Endothelial cell of umbilical vein (primary cell): ENCODE measurements at regions not wholly inside any gene's neighbourhood (a gene's known extent, or its start where the extent isn't known, plus 50 kb on each side); places are given as distances from the start of the nearest gene placed in this dataset.

Source experiments
- BruUV-seq: library from RNA; stranded (reverse); fragments of 400-500 nt; replicated peaks from 2 replicates; lab custom pipeline; 2021; lab: Mats Ljungman, UMichigan
- CTCF ChIA-PET: fragments of 300-600, 350-600 bp; sonication (Branson Sonifier 250); formaldehyde crosslinking; loops from one replicate; lab custom pipeline; 2021; ENCODE audit warnings: antibody characterized with exemption, inconsistent platforms; lab: Charles Lee
- POLR2A ChIA-PET: fragments of 300-600, 350-600 bp; sonication (Branson Sonifier 250); formaldehyde crosslinking; loops from one replicate; lab custom pipeline; 2021; ENCODE audit warnings: antibody characterized with exemption, inconsistent platforms; lab: Charles Lee
- DNase-seq: peaks from one replicate; pipeline ENCODE4 v3.0.0-alpha.2; 2011; ENCODE audit warnings: low read depth, low spot score
- FAIRE-seq: peaks from 2 replicates; lab custom pipeline; 2011; peaks lifted over from hg19 to GRCh38; lab: Jason Lieb, UNC
- H2AFZ ChIP-seq: 2 replicates; pipeline ENCODE4 v1.6.0; 2012; ENCODE audit warnings: low read depth, low read length, control low read depth, inconsistent platforms
- H3K27ac ChIP-seq: 2 replicates; pipeline ENCODE4 v1.5.1; 2011; ENCODE audit warnings: low read depth, mild to moderate bottlenecking, control low read depth, low read length, moderate library complexity; ENCODE audit not compliant: insufficient read depth
- H3K27me3 ChIP-seq, 2 experiments: 2 replicates each; pipeline versions ENCODE4 v1.6.0 to v1.6.1; 2011; ENCODE audit warnings: low read length in 2 of 2, mixed read lengths in 1 of 2; ENCODE audit not compliant: control insufficient read depth in 2 of 2, insufficient read depth in 2 of 2
- H3K36me3 ChIP-seq, 2 experiments: 2 replicates in 1 of 2; 3 replicates in 1 of 2; pipeline ENCODE4 v1.5.1; 2011; ENCODE audit warnings: low read length in 2 of 2, mild to moderate bottlenecking in 1 of 2, moderate library complexity in 1 of 2; ENCODE audit not compliant: control insufficient read depth in 2 of 2, insufficient read depth in 2 of 2; ENCODE audit errors: extremely low read depth in 1 of 2
- H3K4me1 ChIP-seq: 3 replicates; pipeline ENCODE4 v1.5.1; 2011; ENCODE audit warnings: mild to moderate bottlenecking, low read length; ENCODE audit not compliant: control insufficient read depth, insufficient read depth; ENCODE audit errors: extremely low read depth
- H3K4me2 ChIP-seq: 2 replicates; pipeline ENCODE4 v1.6.1; 2011; ENCODE audit warnings: low read length, control low read depth, mixed read lengths; ENCODE audit not compliant: insufficient read depth
- H3K4me3 ChIP-seq, 3 experiments: fragments of 200-600 bp in 1 of 3; sonication (generic), shearing (Covaris generic) in 1 of 3; replicated peaks in 1 of 3; 2 replicates each; pipeline ENCODE4 v1.5.1; 2011 to 2016; ENCODE audit warnings: control low read depth in 3 of 3, low read length in 3 of 3, mild to moderate bottlenecking in 2 of 3, inconsistent platforms in 1 of 3, low read depth in 1 of 3, moderate library complexity in 1 of 3; ENCODE audit not compliant: insufficient read depth in 1 of 3
- H3K79me2 ChIP-seq: 2 replicates; pipeline ENCODE4 v1.6.0; 2012; ENCODE audit warnings: low read length, inconsistent platforms; ENCODE audit not compliant: control insufficient read depth, insufficient read depth
- H3K9ac ChIP-seq: replicated peaks from 2 replicates; pipeline ENCODE3; 2011; ENCODE audit warnings: low read length, control low read depth; ENCODE audit not compliant: insufficient read depth; ENCODE audit errors: extremely low read depth
- H3K9me1 ChIP-seq: replicated peaks from 3 replicates; pipeline ENCODE4 v1.6.0; 2011; ENCODE audit warnings: mild to moderate bottlenecking, low read length; ENCODE audit not compliant: control insufficient read depth, insufficient read depth; ENCODE audit errors: extremely low read depth
- H3K9me3 ChIP-seq: replicated peaks from 2 replicates; pipeline ENCODE4 v1.5.1; 2012; ENCODE audit warnings: low read length, inconsistent platforms; ENCODE audit not compliant: control insufficient read depth, insufficient read depth
- H4K20me1 ChIP-seq: replicated peaks from 2 replicates; pipeline ENCODE3; 2011; ENCODE audit warnings: mild to moderate bottlenecking, low read length; ENCODE audit not compliant: control insufficient read depth, insufficient read depth; ENCODE audit errors: extremely low read depth
- CTCF ChIP-seq, 2 donors: IDR thresholded peaks; 1 replicate in 1 of 2; 2 replicates in 1 of 2; pipeline ENCODE4 v1.5.1; 2011; ENCODE audit warnings: low read length in 2 of 2, mild to moderate bottlenecking in 2 of 2, moderate library complexity in 2 of 2, control low read depth in 1 of 2, inconsistent platforms in 1 of 2, low read depth in 1 of 2; ENCODE audit not compliant: insufficient read depth in 1 of 2; ENCODE audit errors: extremely low read depth in 1 of 2
- EZH2 ChIP-seq: IDR thresholded peaks from 2 replicates; pipeline ENCODE4 v1.6.1; 2012; ENCODE audit warnings: borderline replicate concordance, low read depth, mild to moderate bottlenecking, moderate library complexity, low read length, inconsistent platforms; ENCODE audit not compliant: severe bottlenecking
- FOS ChIP-seq: IDR thresholded peaks from 2 replicates; pipeline ENCODE4 v1.6.1; 2011; ENCODE audit warnings: mild to moderate bottlenecking, low read length, moderate library complexity, borderline replicate concordance; ENCODE audit not compliant: insufficient read depth
- GATA2 ChIP-seq: IDR thresholded peaks from 2 replicates; pipeline ENCODE4 v1.7.0; 2011; ENCODE audit warnings: low read depth, mild to moderate bottlenecking, moderate library complexity, mixed read lengths, low read length; ENCODE audit not compliant: insufficient read length, insufficient read depth
- JUN ChIP-seq: IDR thresholded peaks from 2 replicates; pipeline ENCODE4 v1.6.1; 2011; ENCODE audit warnings: borderline replicate concordance, low read depth; ENCODE audit not compliant: insufficient read length, insufficient read depth
- MAX ChIP-seq: IDR thresholded peaks from 2 replicates; pipeline ENCODE4 v1.6.1; 2011; ENCODE audit not compliant: insufficient read depth, insufficient read length
- MYC ChIP-seq: IDR thresholded peaks from one replicate; pipeline ENCODE4 v1.6.1; 2011; ENCODE audit warnings: mild to moderate bottlenecking, low read depth, low read length
- POLR2A ChIP-seq: IDR thresholded peaks from 2 replicates; pipeline ENCODE4 v1.6.1; 2012; ENCODE audit warnings: low read depth, mild to moderate bottlenecking, control low read depth, low read length
- POLR2AphosphoS5 ChIP-seq: IDR thresholded peaks from 2 replicates; pipeline ENCODE4 v1.6.1; 2012; ENCODE audit warnings: low read depth, mild to moderate bottlenecking, control low read depth, low read length, moderate library complexity; ENCODE audit not compliant: insufficient read depth
- dilution Hi-C: fragments of 300-500 bp; cut with MboI; formaldehyde crosslinking; loops from one replicate; pipeline ENCODE4 v1.15.0; 2019; ENCODE audit warnings: low sequenced_read_pairs; ENCODE audit not compliant: extremely low pct_ligation_motif_present
- intact Hi-C: fragments of 100-400 bp; cut with micrococcal nuclease; formaldehyde crosslinking; loops from one replicate; pipeline ENCODE4 v1.10.0; 2022

DNA sequence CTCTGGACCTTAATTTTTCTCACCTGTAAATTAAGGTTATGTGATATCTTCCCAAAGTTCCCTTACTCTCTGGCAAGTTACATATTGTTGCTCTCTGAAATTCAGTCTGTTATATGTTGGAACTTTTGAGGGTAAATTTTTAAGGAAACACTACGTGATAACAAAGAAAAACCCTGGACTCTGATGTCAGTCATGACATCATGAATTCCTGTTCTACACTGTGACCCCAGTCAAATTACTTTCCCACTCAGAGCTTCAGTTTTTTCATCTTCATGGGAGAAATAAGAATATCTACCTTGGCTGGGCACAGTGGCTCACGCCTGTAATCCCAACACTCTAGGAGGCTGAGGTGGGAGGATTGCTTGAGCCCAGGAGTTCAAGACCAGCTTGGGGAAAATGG lies 164.6 kb upstream of the RALGAPA2 start:
- intact Hi-C loops, result no loop called here
- no peaks in the 10 kb centered on the region for H4K20me1 ChIP-seq
- H3K9me1 ChIP-seq, result no peaks in the 10 kb centered on the region
- FAIRE-seq (no peak), DNase-seq (no peak)
- TF ChIP-seq FOS (no peak), MYC (no peak), JUN (no peak), CTCF (IDR thresholded peaks at IDR 0.05; ENCODE audit: extremely low read depth in 1 of 2, insufficient read depth in 1 of 2, low read depth in 1 of 2, low read length in 2 of 2) (no peak), POLR2AphosphoS5 (no peak), POLR2A (no peak), GATA2 (no peak), MAX (no peak), EZH2 (no peak)
- H3K4me3 ChIP-seq, result no peak overlapping the region
- peaks cover 0 to 3% of the 10 kb centered on the region in 2 experiments for H3K27me3 ChIP-seq
- dilution Hi-C loops, result no loop called here
- BruUV-seq, result no TSS peak
- no peaks in the 10 kb centered on the region for H3K9me3 ChIP-seq
- H3K27ac ChIP-seq, result no peak overlapping the region
- H2AFZ ChIP-seq, result no peak overlapping the region
- H3K9ac ChIP-seq, result no peak overlapping the region
- ChIA-PET CTCF (interaction anchor here (5.3 kb wide), 1 partner anchor 17 kb away, joined by 31 read pairs; no protein-coding TSS in a partner anchor), POLR2A (no interaction called here)
- no peak overlapping the region for H3K4me2 ChIP-seq
- no peaks in the 10 kb centered on the region for H3K4me1 ChIP-seq
- H3K36me3 ChIP-seq, result no peaks in the 10 kb centered on the region
- H3K79me2 ChIP-seq, result no peaks in the 10 kb centered on the region
